ENCODE measurements at regions not wholly inside any gene's neighbourhood (a gene's known extent, or its start where the extent isn't known, plus 50 kb on each side); places are given as distances from the start of the nearest gene placed in this dataset.

DNA sequence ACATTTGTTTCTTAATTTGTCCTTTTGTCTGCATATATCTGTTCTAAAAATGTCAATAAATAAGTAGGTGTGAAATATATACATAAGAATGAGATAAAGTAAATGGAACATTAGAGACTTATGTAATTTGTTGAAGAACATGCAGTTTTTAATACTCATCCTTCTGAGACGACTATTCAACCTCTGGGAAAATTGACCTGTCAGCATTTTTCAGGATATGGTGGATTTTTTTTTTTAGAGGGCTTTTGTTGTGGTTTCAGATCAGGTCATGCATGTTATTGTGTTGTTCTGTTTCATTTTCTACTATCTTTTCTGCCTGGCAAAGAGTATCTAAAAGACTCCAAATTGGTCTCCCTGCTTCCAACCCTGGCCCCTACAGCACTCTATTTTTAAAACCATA, 97.3 kb downstream of the PCDH7 start:
- no peak overlapping the region for H3K9ac ChIP-seq (ENCODE audit: low read length)
- H3F3A ChIP-seq (ENCODE audit: insufficient read depth, low read length) = no peaks in the 10 kb centered on the region
- H3K79me2 ChIP-seq (ENCODE audit: insufficient read depth, low read length) = no peaks in the 10 kb centered on the region
- TF ChIP-seq, protein P1, sequence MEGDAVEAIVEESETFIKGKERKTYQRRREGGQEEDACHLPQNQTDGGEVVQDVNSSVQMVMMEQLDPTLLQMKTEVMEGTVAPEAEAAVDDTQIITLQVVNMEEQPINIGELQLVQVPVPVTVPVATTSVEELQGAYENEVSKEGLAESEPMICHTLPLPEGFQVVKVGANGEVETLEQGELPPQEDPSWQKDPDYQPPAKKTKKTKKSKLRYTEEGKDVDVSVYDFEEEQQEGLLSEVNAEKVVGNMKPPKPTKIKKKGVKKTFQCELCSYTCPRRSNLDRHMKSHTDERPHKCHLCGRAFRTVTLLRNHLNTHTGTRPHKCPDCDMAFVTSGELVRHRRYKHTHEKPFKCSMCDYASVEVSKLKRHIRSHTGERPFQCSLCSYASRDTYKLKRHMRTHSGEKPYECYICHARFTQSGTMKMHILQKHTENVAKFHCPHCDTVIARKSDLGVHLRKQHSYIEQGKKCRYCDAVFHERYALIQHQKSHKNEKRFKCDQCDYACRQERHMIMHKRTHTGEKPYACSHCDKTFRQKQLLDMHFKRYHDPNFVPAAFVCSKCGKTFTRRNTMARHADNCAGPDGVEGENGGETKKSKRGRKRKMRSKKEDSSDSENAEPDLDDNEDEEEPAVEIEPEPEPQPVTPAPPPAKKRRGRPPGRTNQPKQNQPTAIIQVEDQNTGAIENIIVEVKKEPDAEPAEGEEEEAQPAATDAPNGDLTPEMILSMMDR (IDR thresholded peaks at IDR 0.05; ENCODE audit: low read length) = no peak
- TF ChIP-seq EZH2 (IDR thresholded peaks at IDR 0.05; ENCODE audit: borderline replicate concordance, low read length) = no peak
- H3K9me3 ChIP-seq (ENCODE audit: low read length) = no peaks in the 10 kb centered on the region
- no peaks in the 10 kb centered on the region for H3K9me2 ChIP-seq (ENCODE audit: low read depth, low read length)
- H3K27me3 ChIP-seq (ENCODE audit: insufficient read depth, low read length) = no peaks in the 10 kb centered on the region
- H3K4me3 ChIP-seq (ENCODE audit: low read depth, low read length, poor library complexity, severe bottlenecking) = no peak overlapping the region
- no peaks in the 10 kb centered on the region for H4K20me1 ChIP-seq (ENCODE audit: insufficient read depth, low read length)
- H3K4me1 ChIP-seq (ENCODE audit: insufficient read depth, low read length, severe bottlenecking) = no peaks in the 10 kb centered on the region
- no peak overlapping the region for H3K27ac ChIP-seq (ENCODE audit: low read depth, low read length, poor library complexity, severe bottlenecking)
- H3K36me3 ChIP-seq (ENCODE audit: insufficient read depth, low read length) = no peaks in the 10 kb centered on the region
- no peak overlapping the region for H3K4me2 ChIP-seq (ENCODE audit: low read length)
- H2AFZ ChIP-seq (ENCODE audit: low read length) = no peak overlapping the region

DNA sequence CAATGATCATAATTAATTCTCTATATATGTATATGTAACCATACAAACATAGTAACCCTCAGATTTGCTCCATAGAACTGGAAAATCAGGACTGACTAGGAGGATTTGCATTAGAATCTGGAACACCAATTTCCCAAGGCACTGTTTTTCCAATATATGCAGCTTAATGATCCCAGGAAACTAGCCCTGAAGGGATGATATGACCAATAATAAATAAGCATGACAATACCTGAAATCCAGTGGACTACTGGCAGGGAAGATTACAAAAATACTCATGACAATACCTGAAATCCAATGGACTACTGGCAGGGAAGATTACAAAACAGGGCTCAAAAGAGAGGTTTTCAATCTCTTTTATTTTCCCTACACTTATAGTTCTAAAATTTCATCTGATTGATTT, 98.4 kb downstream of the PCDH7 start:
- no peaks in the 10 kb centered on the region for H3F3A ChIP-seq (ENCODE audit: insufficient read depth, low read length)
- no peaks in the 10 kb centered on the region for H3K79me2 ChIP-seq (ENCODE audit: insufficient read depth, low read length)
- no peak overlapping the region for H3K4me3 ChIP-seq (ENCODE audit: low read depth, low read length, poor library complexity, severe bottlenecking)
- no peaks in the 10 kb centered on the region for H3K36me3 ChIP-seq (ENCODE audit: insufficient read depth, low read length)
- no peaks in the 10 kb centered on the region for H3K9me2 ChIP-seq (ENCODE audit: low read depth, low read length)
- no peak overlapping the region for H3K27ac ChIP-seq (ENCODE audit: low read depth, low read length, poor library complexity, severe bottlenecking)
- no peak overlapping the region for H3K4me2 ChIP-seq (ENCODE audit: low read length)
- TF ChIP-seq EZH2 (IDR thresholded peaks at IDR 0.05; ENCODE audit: borderline replicate concordance, low read length) = no peak
- TF ChIP-seq, protein P1 (IDR thresholded peaks at IDR 0.05; ENCODE audit: low read length) = no peak
- H3K9me3 ChIP-seq (ENCODE audit: low read length) = no peaks in the 10 kb centered on the region
- H3K4me1 ChIP-seq (ENCODE audit: insufficient read depth, low read length, severe bottlenecking) = no peaks in the 10 kb centered on the region
- no peaks in the 10 kb centered on the region for H4K20me1 ChIP-seq (ENCODE audit: insufficient read depth, low read length)
- H2AFZ ChIP-seq (ENCODE audit: low read length) = no peak overlapping the region
- no peak overlapping the region for H3K9ac ChIP-seq (ENCODE audit: low read length)
- no peaks in the 10 kb centered on the region for H3K27me3 ChIP-seq (ENCODE audit: insufficient read depth, low read length)

DNA sequence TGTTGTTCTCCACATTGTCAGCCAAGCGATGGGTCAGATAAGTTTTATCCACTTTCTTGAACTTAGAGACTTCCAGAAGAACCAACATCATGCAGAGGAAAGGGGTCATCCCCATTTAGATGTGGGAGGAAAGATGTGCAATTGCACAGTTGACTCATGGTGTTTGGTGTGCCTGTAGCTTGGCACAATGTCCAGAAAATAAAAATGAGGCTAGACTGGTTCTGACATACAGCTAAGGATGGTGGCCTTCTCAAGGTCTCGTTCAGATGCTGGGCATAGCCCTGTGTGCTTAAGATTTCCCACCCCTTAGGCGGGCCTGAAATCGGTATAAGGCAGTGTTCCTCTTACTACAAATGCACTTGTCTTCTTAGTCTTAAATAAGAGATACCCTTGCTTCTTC, 101.1 kb downstream of the PCDH7 start:
- Histone ChIP-seq H3F3A (ENCODE audit: insufficient read depth, low read length) (no peaks in the 10 kb centered on the region), H3K36me3 (ENCODE audit: insufficient read depth, low read length) (no peaks in the 10 kb centered on the region), H3K27ac (ENCODE audit: low read depth, low read length, poor library complexity, severe bottlenecking) (no peak overlapping the region), H3K4me3 (ENCODE audit: low read depth, low read length, poor library complexity, severe bottlenecking) (no peak overlapping the region), H2AFZ (ENCODE audit: low read length) (no peak overlapping the region), H3K9me3 (ENCODE audit: low read length) (no peaks in the 10 kb centered on the region), H3K79me2 (ENCODE audit: insufficient read depth, low read length) (no peaks in the 10 kb centered on the region), H4K20me1 (ENCODE audit: insufficient read depth, low read length) (no peaks in the 10 kb centered on the region), H3K9me2 (ENCODE audit: low read depth, low read length) (no peaks in the 10 kb centered on the region), H3K4me1 (ENCODE audit: insufficient read depth, low read length, severe bottlenecking) (no peaks in the 10 kb centered on the region), H3K9ac (ENCODE audit: low read length) (no peak overlapping the region), H3K27me3 (ENCODE audit: insufficient read depth, low read length) (no peaks in the 10 kb centered on the region), H3K4me2 (ENCODE audit: low read length) (no peak overlapping the region)
- TF ChIP-seq EZH2 (IDR thresholded peaks at IDR 0.05; ENCODE audit: borderline replicate concordance, low read length) = no peak
- TF ChIP-seq, protein P1 (IDR thresholded peaks at IDR 0.05; ENCODE audit: low read length) = no peak

Data from OCI-LY1 (cell line).